HUES6 (cell line): ENCODE measurements at regions not wholly inside any gene's neighbourhood (a gene's known extent, or its start where the extent isn't known, plus 50 kb on each side); places are given as distances from the start of the nearest gene placed in this dataset.
"Not testable (repeated sequence)": the region's sequence is repeated elsewhere in the genome, so short reads cannot be mapped to it uniquely, and the experiment has no call there.

Experiments used
- H3K27ac ChIP-seq: 2 replicates; pipeline ENCODE4 v1.7.0; 2013; ENCODE audit warnings: low read depth, mild to moderate bottlenecking, low read length, inconsistent platforms
- H3K27me3 ChIP-seq: 2 replicates; pipeline ENCODE4 v1.6.1; 2013; ENCODE audit warnings: low read length; ENCODE audit not compliant: control insufficient read depth, insufficient read depth
- H3K36me3 ChIP-seq: 2 replicates; pipeline ENCODE4 v1.6.1; 2013; ENCODE audit warnings: low read length; ENCODE audit not compliant: control insufficient read depth, insufficient read depth
- H3K4me1 ChIP-seq: 2 replicates; pipeline ENCODE4 v1.6.1; 2013; ENCODE audit warnings: low read length; ENCODE audit not compliant: control insufficient read depth, insufficient read depth
- H3K4me3 ChIP-seq: 2 replicates; pipeline ENCODE4 v1.5.1; 2013; ENCODE audit warnings: low read depth, low read length
- H3K9ac ChIP-seq: one replicate; pipeline ENCODE4 v1.6.1; 2013; ENCODE audit warnings: mild to moderate bottlenecking, low read length
- H3K9me3 ChIP-seq: 2 replicates; pipeline ENCODE4 v1.6.1; 2013; ENCODE audit warnings: low read depth, low read length; ENCODE audit not compliant: control insufficient read depth, insufficient read depth

DNA sequence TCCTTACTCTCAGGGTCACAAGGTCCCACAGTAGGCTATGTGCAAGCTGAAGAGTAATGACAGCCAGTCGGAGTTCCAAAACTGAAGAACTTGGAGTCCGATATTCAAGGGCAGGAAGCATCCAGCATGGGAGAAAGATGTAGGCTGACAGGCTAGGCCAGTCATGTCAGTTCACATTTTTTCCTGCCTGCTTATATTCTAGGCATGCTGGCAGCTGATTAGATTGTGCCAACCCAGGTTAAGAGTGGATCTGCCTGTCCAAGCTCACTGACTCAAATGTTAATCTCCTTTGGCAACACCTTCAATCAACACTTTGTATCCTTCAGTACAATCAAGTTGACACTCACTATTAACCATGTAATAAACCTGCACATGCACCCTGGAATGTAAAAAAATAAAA lies 960.9 kb upstream of the HS3ST1 start:
- Histone ChIP-seq H3K9ac (no peak overlapping the region), H3K9me3 (no peaks in the 10 kb centered on the region), H3K27me3 (no peaks in the 10 kb centered on the region), H3K4me1 (no peaks in the 10 kb centered on the region), H3K4me3 (no peak overlapping the region), H3K36me3 (no peaks in the 10 kb centered on the region), H3K27ac (no peak overlapping the region)

DNA sequence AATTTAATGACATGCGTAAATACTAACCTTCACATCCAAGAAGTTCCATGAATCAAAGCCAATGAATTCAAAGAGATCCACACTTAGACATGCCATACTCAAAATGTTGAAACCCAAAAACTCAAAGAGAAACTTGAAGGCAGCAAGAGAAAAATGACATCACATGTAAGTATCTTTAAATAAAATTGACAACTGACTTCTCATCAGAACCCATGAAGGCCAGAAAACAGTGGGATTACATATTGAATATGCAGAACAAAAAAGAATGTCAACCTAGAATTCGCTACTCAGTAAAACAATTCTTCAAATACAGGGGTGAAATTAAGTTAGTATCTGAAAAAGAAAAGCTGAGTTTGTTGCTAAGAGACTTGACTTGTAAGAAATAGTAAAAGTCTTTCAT lies 953.9 kb upstream of the HS3ST1 start:
- H3K9me3 ChIP-seq, result peaks cover 13% of the 10 kb centered on the region; the same call in 1 of the 2 replicates
- no peaks in the 10 kb centered on the region for H3K4me1 ChIP-seq
- no peak overlapping the region for H3K27ac ChIP-seq
- no peaks in the 10 kb centered on the region for H3K27me3 ChIP-seq
- no peak overlapping the region for H3K9ac ChIP-seq
- H3K4me3 ChIP-seq, result no peak overlapping the region
- H3K36me3 ChIP-seq, result no peaks in the 10 kb centered on the region

DNA sequence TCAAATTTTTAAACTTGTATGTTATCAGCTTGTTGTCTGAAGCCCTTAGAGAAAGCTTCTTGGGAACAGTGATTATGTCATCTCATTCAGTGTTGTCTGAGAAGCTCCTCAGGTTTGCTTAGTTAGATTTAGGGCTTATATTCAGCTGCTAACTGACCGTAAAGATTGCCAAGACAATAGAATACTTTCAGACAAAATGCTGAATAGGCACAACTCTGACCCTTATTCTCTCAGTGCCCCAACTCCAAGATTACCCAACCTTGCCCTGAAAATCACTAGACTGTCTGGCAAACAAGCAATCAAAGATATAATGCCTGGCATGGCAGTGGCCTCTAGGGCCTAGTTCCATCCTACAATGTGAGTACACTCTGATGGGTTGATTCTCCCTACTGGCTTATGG lies 950.5 kb upstream of the HS3ST1 start:
- Histone ChIP-seq H3K4me1 (no peaks in the 10 kb centered on the region), H3K9ac (no peak overlapping the region), H3K4me3 (no peak overlapping the region), H3K27ac (no peak overlapping the region), H3K9me3 (peaks cover 13% of the 10 kb centered on the region; the same call in 1 of the 2 replicates), H3K36me3 (no peaks in the 10 kb centered on the region), H3K27me3 (no peaks in the 10 kb centered on the region)

DNA sequence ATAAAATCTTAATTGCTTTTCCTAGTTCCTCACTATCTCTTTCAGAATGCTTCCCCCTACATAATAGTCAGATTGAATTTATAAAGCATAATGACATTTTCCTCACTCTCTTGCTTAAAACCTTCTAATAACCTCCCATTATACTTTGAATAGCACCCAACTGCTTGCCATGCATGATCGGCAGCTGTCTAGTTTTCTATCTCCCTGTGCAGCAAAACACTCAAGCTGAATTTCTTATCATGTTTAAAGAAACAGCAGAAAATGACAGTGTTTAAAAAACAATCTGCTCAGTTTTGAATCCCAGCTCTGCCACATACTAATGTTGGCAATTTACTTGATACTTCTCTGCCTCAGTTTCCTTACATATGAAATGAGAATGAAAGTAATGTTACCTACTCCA lies 947.1 kb upstream of the HS3ST1 start:
- Histone ChIP-seq H3K27me3 (no peaks in the 10 kb centered on the region), H3K36me3 (no peaks in the 10 kb centered on the region), H3K9ac (no peak overlapping the region), H3K4me1 (no peaks in the 10 kb centered on the region), H3K27ac (no peak overlapping the region), H3K4me3 (no peak overlapping the region), H3K9me3 (no peaks in the 10 kb centered on the region; the same call in 1 of the 2 replicates)

DNA sequence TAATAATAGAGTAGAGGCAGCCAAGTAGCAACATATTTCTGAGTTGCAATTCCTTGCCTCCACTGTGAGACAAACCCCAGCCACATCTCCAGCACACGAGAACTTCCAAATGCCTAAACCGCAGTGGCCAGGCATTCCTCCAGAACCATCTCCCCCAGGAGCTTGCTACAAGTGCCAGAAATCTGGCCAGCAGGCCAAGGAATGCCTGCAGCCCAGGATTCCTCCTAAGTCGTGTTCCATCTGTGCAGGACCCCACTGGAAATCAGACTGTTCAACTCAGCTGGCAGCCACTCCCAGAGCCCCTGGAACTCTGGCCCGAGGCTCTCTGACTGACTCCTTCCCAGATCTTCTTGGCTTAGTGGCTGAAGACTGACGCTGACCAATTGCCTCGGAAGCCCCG lies 937.2 kb upstream of the HS3ST1 start:
- not testable (repeated sequence) for H3K4me1 ChIP-seq, H3K9ac ChIP-seq, H3K27ac ChIP-seq, H3K27me3 ChIP-seq, H3K9me3 ChIP-seq, H3K4me3 ChIP-seq, H3K36me3 ChIP-seq

DNA sequence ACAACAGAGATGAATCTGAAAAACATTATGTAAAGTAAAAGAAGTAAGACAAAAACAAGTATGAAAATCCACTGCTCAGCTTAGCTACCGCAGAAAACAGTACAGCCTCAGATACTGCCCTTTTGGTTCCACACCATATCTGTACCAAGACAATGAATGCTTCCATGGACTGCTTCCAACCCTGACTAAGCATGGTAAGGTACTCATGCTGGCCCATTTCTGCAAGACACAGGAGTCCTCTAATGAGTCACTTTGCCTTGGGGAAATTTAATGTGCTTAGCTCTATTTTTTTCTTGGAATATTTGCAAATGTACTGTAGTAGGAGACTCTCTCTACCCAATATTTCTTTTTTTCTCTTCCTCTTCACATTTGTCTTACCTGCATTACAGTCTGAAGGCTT lies 931.7 kb upstream of the HS3ST1 start:
- Histone ChIP-seq H3K9ac (no peak overlapping the region), H3K27me3 (no peaks in the 10 kb centered on the region), H3K4me3 (no peak overlapping the region), H3K36me3 (no peaks in the 10 kb centered on the region), H3K4me1 (no peaks in the 10 kb centered on the region; the same call in 1 of the 2 replicates), H3K27ac (no peak overlapping the region), H3K9me3 (no peaks in the 10 kb centered on the region; the same call in 1 of the 2 replicates)

DNA sequence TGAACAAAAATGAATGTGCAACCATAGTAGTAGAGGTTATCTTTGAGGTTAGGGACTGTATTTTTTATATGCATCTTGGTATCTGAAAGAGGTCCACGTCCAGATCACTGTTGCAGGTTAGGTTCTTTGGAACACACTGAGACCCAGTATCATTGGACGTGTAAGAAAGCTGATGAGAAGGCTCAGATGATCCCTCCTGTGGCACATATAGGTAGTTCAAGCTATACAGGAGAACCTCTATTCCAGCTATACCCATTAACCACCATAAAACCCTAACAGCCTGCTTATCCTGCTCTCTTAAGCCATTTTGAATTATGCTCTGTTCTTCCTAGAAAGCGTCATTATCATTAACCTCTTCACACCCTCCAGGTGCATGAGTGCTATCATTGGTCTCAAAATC lies 930.7 kb upstream of the HS3ST1 start:
- Histone ChIP-seq H3K9ac (no peak overlapping the region), H3K27me3 (no peaks in the 10 kb centered on the region), H3K4me1 (no peaks in the 10 kb centered on the region; the same call in 1 of the 2 replicates), H3K9me3 (no peaks in the 10 kb centered on the region; the same call in 1 of the 2 replicates), H3K36me3 (no peaks in the 10 kb centered on the region), H3K4me3 (no peak overlapping the region), H3K27ac (no peak overlapping the region)

DNA sequence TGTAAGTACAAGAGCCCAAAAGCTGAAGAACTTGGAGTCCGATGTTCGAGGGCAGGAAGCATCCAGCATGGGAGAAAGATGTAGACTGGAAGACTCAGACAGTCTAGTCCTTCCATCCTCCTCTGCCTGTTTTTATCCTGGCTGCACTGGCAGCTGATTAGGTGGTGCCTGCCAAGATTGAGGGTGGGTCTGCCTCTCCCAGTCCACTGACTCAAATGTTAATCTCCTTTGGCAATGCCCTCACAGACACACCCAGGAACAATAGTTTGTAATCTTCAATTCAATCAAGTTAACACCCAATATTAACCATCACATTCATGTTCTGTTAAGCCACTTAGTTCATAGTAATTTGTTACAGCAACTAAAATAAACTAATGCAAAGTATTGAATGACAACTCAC lies 904.4 kb upstream of the HS3ST1 start:
- H3K4me1 ChIP-seq, H3K4me3 ChIP-seq: not testable (repeated sequence)

DNA sequence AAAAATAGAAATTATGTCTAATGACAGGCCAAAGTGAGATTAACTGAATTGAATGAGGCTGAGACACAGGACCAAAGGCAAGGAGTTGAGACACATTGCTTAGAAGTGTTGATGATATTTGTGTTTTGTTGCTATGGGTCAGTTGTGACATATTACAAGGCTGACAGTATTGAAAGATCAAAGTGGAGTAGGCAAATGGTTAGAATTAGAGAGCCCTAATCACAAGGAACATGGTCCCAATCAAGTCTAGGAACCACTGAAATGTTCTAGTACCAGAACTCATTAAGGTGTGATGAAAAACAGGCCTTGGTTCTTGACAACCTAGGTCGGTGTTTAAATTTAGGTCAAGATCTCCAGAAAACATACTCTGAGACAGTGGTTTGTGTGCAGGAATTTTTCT lies 896.3 kb upstream of the HS3ST1 start:
- H3K9me3 ChIP-seq, result no peaks in the 10 kb centered on the region
- no peak overlapping the region for H3K4me3 ChIP-seq
- H3K9ac ChIP-seq, result no peak overlapping the region
- no peaks in the 10 kb centered on the region for H3K27me3 ChIP-seq
- no peaks in the 10 kb centered on the region for H3K4me1 ChIP-seq
- H3K36me3 ChIP-seq, result no peaks in the 10 kb centered on the region
- no peak overlapping the region for H3K27ac ChIP-seq

More for the DNA sequence above, 904.4 kb upstream of the HS3ST1 start:
- H3K9ac ChIP-seq, H3K27ac ChIP-seq, H3K27me3 ChIP-seq, H3K9me3 ChIP-seq, H3K36me3 ChIP-seq: not testable (repeated sequence)

DNA sequence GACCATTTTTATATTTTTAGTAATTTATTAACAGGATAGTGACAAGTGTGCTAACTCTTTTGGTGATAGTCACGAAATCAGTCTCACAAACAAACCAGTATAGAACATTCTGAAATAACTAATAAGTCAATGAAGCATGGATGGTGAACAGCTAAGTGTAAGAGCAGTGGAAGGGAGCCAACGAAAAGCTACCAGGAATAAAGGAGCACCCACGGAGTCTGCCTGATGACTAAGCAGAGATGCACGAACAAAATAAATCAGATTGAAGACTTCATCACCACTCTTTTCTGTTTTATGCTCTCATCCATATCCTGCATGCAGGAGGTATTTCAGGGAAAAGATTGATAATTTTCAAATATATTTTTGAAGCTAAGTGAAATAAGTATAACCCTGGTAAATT lies 891.1 kb upstream of the HS3ST1 start:
- Histone ChIP-seq H3K9me3 (no peaks in the 10 kb centered on the region), H3K36me3 (no peaks in the 10 kb centered on the region), H3K4me1 (no peaks in the 10 kb centered on the region), H3K27ac (no peak overlapping the region), H3K4me3 (no peak overlapping the region), H3K9ac (no peak overlapping the region), H3K27me3 (no peaks in the 10 kb centered on the region)

DNA sequence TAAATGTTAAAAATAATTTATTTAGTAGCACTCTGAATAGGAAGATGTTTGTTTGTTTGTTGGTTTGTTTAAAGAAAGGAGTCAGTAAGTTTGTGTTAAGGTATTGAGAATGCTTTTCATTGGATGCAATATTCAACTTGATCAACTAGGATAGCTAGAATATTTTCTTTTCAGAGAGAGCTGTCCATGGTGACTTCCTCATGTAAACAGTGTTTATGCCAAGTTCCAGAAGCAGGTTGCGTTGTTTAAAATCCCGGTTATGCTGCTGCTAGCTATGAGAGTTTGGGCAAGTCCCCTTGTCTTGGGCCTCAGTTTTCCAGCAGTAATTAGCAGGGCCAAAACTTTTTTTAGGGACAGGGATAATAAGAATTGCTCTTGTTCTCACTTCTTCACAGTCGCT lies 876.2 kb upstream of the HS3ST1 start:
- no peaks in the 10 kb centered on the region for H3K9me3 ChIP-seq
- no peak overlapping the region for H3K27ac ChIP-seq
- H3K27me3 ChIP-seq, result no peaks in the 10 kb centered on the region
- H3K36me3 ChIP-seq, result no peaks in the 10 kb centered on the region
- no peak overlapping the region for H3K9ac ChIP-seq
- H3K4me1 ChIP-seq, result no peaks in the 10 kb centered on the region
- H3K4me3 ChIP-seq, result no peak overlapping the region

DNA sequence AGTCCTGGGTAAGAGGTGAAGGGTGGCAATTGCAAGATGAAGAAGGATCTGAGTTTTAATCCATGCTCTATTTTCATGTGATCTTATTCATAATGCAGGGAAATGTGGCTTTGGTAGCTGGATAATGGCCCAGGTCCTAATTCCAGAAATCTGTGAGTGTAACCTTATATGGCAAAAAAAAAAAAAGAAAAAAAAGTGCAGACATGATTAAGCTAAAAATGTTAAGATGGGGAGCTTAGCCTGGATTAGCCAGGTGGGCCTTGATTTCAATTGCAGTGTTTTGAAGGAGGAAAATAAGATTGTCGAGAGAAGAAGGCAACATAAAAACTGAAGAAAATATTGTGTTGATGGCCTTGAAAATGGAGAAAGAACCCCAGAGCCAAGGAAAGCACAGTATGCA lies 867.7 kb upstream of the HS3ST1 start:
- no peaks in the 10 kb centered on the region for H3K4me1 ChIP-seq
- H3K27me3 ChIP-seq, result no peaks in the 10 kb centered on the region
- no peak overlapping the region for H3K9ac ChIP-seq
- H3K4me3 ChIP-seq, result no peak overlapping the region
- no peak overlapping the region for H3K27ac ChIP-seq
- peaks cover 3% of the 10 kb centered on the region; the same call in 1 of the 2 replicates for H3K9me3 ChIP-seq
- H3K36me3 ChIP-seq, result no peaks in the 10 kb centered on the region
